Neural crest cell (in vitro differentiated cells): ENCODE measurements at regions not wholly inside any gene's neighbourhood (a gene's known extent, or its start where the extent isn't known, plus 50 kb on each side); places are given as distances from the start of the nearest gene placed in this dataset.

Experiments used
- DNase-seq: peaks from one replicate; pipeline ENCODE4 v3.0.0; 2021; ENCODE audit warnings: low read depth, mixed read lengths, low spot score
- H3K27ac Mint-ChIP-seq: one replicate; pipeline ENCODE4 v1.8.0; 2021; ENCODE audit warnings: mild to moderate bottlenecking, mixed read lengths; ENCODE audit not compliant: unreplicated experiment
- H3K27me3 Mint-ChIP-seq: 2 replicates; pipeline ENCODE4 v1.8.0; 2021; ENCODE audit warnings: low read depth, mild to moderate bottlenecking, mixed read lengths
- H3K36me3 Mint-ChIP-seq: 2 replicates; pipeline ENCODE4 v1.8.0; 2021; ENCODE audit warnings: low read depth, mild to moderate bottlenecking, mixed read lengths
- H3K4me1 Mint-ChIP-seq: 2 replicates; pipeline ENCODE4 v1.8.0; 2021; ENCODE audit warnings: mixed read lengths
- H3K4me3 Mint-ChIP-seq: one replicate; pipeline ENCODE4 v1.8.0; 2021; ENCODE audit warnings: mild to moderate bottlenecking, mixed read lengths
- H3K9me3 Mint-ChIP-seq: 2 replicates; pipeline ENCODE4 v1.8.0; 2021; ENCODE audit warnings: mixed read lengths
- CTCF ChIP-seq: fragments of 200-600 bp; sonication (generic); conservative IDR thresholded peaks from 2 replicates; pipeline ENCODE4 v1.5.0; 2021; ENCODE audit warnings: antibody characterized with exemption, mild to moderate bottlenecking

- TF ChIP-seq CTCF: no peak
- H3K4me3 Mint-ChIP-seq: no peak overlapping the region
- DNase-seq: no peak
- H3K36me3 Mint-ChIP-seq: no peaks in the 10 kb centered on the region
- H3K27me3 Mint-ChIP-seq: no peaks in the 10 kb centered on the region
- peaks cover 14% of the 10 kb centered on the region for H3K4me1 Mint-ChIP-seq
- H3K27ac Mint-ChIP-seq: no peak overlapping the region
- no peaks in the 10 kb centered on the region for H3K9me3 Mint-ChIP-seq
Observed at GRCh38 chrX:20969565-20969964, 404.7 kb upstream of the CNKSR2 start.

- no peak for TF ChIP-seq CTCF
- H3K4me1 Mint-ChIP-seq: peaks cover 14% of the 10 kb centered on the region
- H3K9me3 Mint-ChIP-seq: no peaks in the 10 kb centered on the region
- no peaks in the 10 kb centered on the region for H3K27me3 Mint-ChIP-seq
- DNase-seq: no peak
- no peak overlapping the region for H3K4me3 Mint-ChIP-seq
- H3K36me3 Mint-ChIP-seq: no peaks in the 10 kb centered on the region
- no peak overlapping the region for H3K27ac Mint-ChIP-seq
Observed at GRCh38 chrX:20968996-20969395, 405.2 kb upstream of the CNKSR2 start.

GRCh38 chrX:20967725-20968124, 406.5 kb upstream of the CNKSR2 start:
- no peak for DNase-seq
- Mint-ChIP-seq H3K36me3 (no peaks in the 10 kb centered on the region), H3K9me3 (no peaks in the 10 kb centered on the region), H3K27me3 (no peaks in the 10 kb centered on the region), H3K4me3 (no peak overlapping the region), H3K27ac (no peak overlapping the region), H3K4me1 (peaks cover 14% of the 10 kb centered on the region)
- no peak for TF ChIP-seq CTCF

- no peak for DNase-seq
- Mint-ChIP-seq H3K27ac (no peak overlapping the region), H3K36me3 (no peaks in the 10 kb centered on the region), H3K4me3 (no peak overlapping the region), H3K27me3 (no peaks in the 10 kb centered on the region), H3K9me3 (no peaks in the 10 kb centered on the region), H3K4me1 (peaks cover 14% of the 10 kb centered on the region)
- no peak for TF ChIP-seq CTCF
Observed at GRCh38 chrX:20965270-20966044, 408.8 kb upstream of the CNKSR2 start.

GRCh38 chrX:20954014-20954413, 420.2 kb upstream of the CNKSR2 start:
- H3K27me3 Mint-ChIP-seq: no peaks in the 10 kb centered on the region
- H3K9me3 Mint-ChIP-seq: peaks cover 2% of the 10 kb centered on the region
- H3K36me3 Mint-ChIP-seq: no peaks in the 10 kb centered on the region
- no peak for TF ChIP-seq CTCF
- H3K4me1 Mint-ChIP-seq: no peaks in the 10 kb centered on the region
- no peak for DNase-seq
- no peak overlapping the region for H3K27ac Mint-ChIP-seq
- H3K4me3 Mint-ChIP-seq: no peak overlapping the region
